ENCODE measurements at regions not wholly inside any gene's neighbourhood (a gene's known extent, or its start where the extent isn't known, plus 50 kb on each side); places are given as distances from the start of the nearest gene placed in this dataset.

- H2BK15ac ChIP-seq (ENCODE audit: low read depth, low read length), result no peak overlapping the region
- H3K79me2 ChIP-seq (ENCODE audit: insufficient read depth, low read length), result no peaks in the 10 kb centered on the region
- H3K79me1 ChIP-seq (ENCODE audit: insufficient read depth, low read depth, low read length, poor library complexity, severe bottlenecking), result no peaks in the 10 kb centered on the region
- no peak for TF ChIP-seq CTCF (conservative IDR thresholded peaks at IDR 0.05)
- no peak overlapping the region for H3K4me2 ChIP-seq (ENCODE audit: insufficient read depth, insufficient read length, low read length)
- no peak overlapping the region for H3K9ac ChIP-seq (ENCODE audit: extremely low read depth, insufficient read length, low read length)
- H3K18ac ChIP-seq (ENCODE audit: insufficient read length, low read depth, low read length), result no peak overlapping the region
- no peaks in the 10 kb centered on the region for H3K36me3 Mint-ChIP-seq (ENCODE audit: insufficient read depth in 1 of 3, low read depth in 3 of 3)
- H2BK5ac ChIP-seq (ENCODE audit: insufficient read length, low read length), result no peak overlapping the region
- no peak overlapping the region for H3K23ac ChIP-seq (ENCODE audit: insufficient read length, low read depth, low read length)
- H3K27me3 ChIP-seq (ENCODE audit: insufficient read depth, low read length), result no peaks in the 10 kb centered on the region
- H2AFZ ChIP-seq (ENCODE audit: low read length), result no peak overlapping the region
- H3K4me1 Mint-ChIP-seq, result no peaks in the 10 kb centered on the region
- no peaks in the 10 kb centered on the region for H4K20me1 ChIP-seq (ENCODE audit: control insufficient read depth, insufficient read depth, insufficient read length)
- H3K23me2 ChIP-seq (ENCODE audit: insufficient read length, low read depth, low read length, poor library complexity, severe bottlenecking), result no peaks in the 10 kb centered on the region
- no peaks in the 10 kb centered on the region for H3K4me1 ChIP-seq (ENCODE audit: insufficient read depth, low read length)
- H3K27me3 Mint-ChIP-seq (ENCODE audit: low read depth), result no peaks in the 10 kb centered on the region; the same call in 1 of the 2 replicates
- no peak overlapping the region for H2AK5ac ChIP-seq (ENCODE audit: insufficient read length, low read length)
- H3K4me3 Mint-ChIP-seq, result no peak overlapping the region
- H4K91ac ChIP-seq (ENCODE audit: insufficient read length, low read depth, low read length), result no peak overlapping the region
- H3K27ac ChIP-seq (ENCODE audit: insufficient read length, low read depth, low read length), result no peak overlapping the region
- no peak overlapping the region for H3K56ac ChIP-seq (ENCODE audit: insufficient read length, low read depth, low read length)
- no peak overlapping the region for H3T11ph ChIP-seq (ENCODE audit: low read length)
- no peak overlapping the region for H3K27ac Mint-ChIP-seq
- H4K5ac ChIP-seq (ENCODE audit: insufficient read length, low read depth, low read length), result no peak overlapping the region
- no peak overlapping the region for H4K8ac ChIP-seq (replicated peaks; ENCODE audit: insufficient read length, low read depth, low read length)
- H2BK120ac ChIP-seq (ENCODE audit: low read depth, low read length, poor library complexity, severe bottlenecking), result no peak overlapping the region
- DNase-seq, result no peak
- no peak overlapping the region for H3K14ac ChIP-seq (ENCODE audit: insufficient read depth, low read length)
- no peak overlapping the region for H2BK12ac ChIP-seq (ENCODE audit: insufficient read length, low read depth, low read length)
- H2BK20ac ChIP-seq (ENCODE audit: low read depth, low read length, poor library complexity, severe bottlenecking), result no peak overlapping the region
- no peak overlapping the region for H3K4ac ChIP-seq (ENCODE audit: low read depth, low read length)
- H3K9me3 Mint-ChIP-seq, result no peaks in the 10 kb centered on the region
- WGBS (ENCODE audit: extremely low coverage, insufficient read length, low lambda C conversion rate), result no CpG with 5 or more reads among the region's 6 CpGs
- H3K9me3 ChIP-seq (ENCODE audit: control insufficient read depth, low read depth, low read length), result no peaks in the 10 kb centered on the region
Observed at GRCh38 chr1:198440842-198441241, 99.6 kb downstream of the ATP6V1G3 start.
